ENCODE measurements at regions not wholly inside any gene's neighbourhood (a gene's known extent, or its start where the extent isn't known, plus 50 kb on each side); places are given as distances from the start of the nearest gene placed in this dataset.
A peak's percentile ranks its signal among the peaks of the same experiment; 100 is the strongest.

GRCh38 chr2:126971162-126971480 lies 72.4 kb downstream of the TEX51 start:
- ATAC-seq (no peak; a peak in 1 of 6 replicates), FAIRE-seq (no peak), DNase-seq (ENCODE audit: low read depth in 1 of 2, low spot score in 1 of 2) (no peak)
- POLR2A ChIA-PET = no interaction called here
- H3K9me3 ChIP-seq = no peaks in the 10 kb centered on the region
- 64% methylated on average over 14 of the region's 14 CpGs for WGBS (ENCODE audit: missing lambda C conversion rate)
- no peak overlapping the region for H3K27ac ChIP-seq
- CTCF ChIA-PET = interaction anchor here (1.0 to 2.8 kb wide), 11 partner anchors 15 to 82 kb away, joined by 3 to 16 read pairs (median 7); no protein-coding TSS in a partner anchor
- H3K4me1 ChIP-seq = 0 out of 3 replicates have a peak, but pooled peaks cover 3% of the 10 kb centered on the region
- H3K4me2 ChIP-seq = peak overlapping the region; percentile 100
- TF ChIP-seq PHF8 (IDR thresholded peaks at IDR 0.05; ENCODE audit: borderline replicate concordance, low read depth) (no peak), MYC (IDR thresholded peaks at IDR 0.05; ENCODE audit: borderline replicate concordance, low read length) (no peak), RAD21 (conservative IDR thresholded peaks at IDR 0.05 in 1 of 2, IDR thresholded peaks at IDR 0.05 in 1 of 2) (no peak), USF2 (IDR thresholded peaks at IDR 0.05) (no peak), ZFP36 (IDR thresholded peaks at IDR 0.05; ENCODE audit: borderline replicate concordance, partially characterized antibody) (no peak), CBX8 (IDR thresholded peaks at IDR 0.05) (no peak), ELK1 (IDR thresholded peaks at IDR 0.05; ENCODE audit: low read depth, low read length) (no peak), HES2 (IDR thresholded peaks at IDR 0.05) (no peak), BCL3 (IDR thresholded peaks at IDR 0.05) (no peak), BHLHE40 (IDR thresholded peaks at IDR 0.05; ENCODE audit: low read depth, low read length) (no peak), SMC3 (IDR thresholded peaks at IDR 0.05) (no peak), FOSB (CRISPR knock-in tag; IDR thresholded peaks at IDR 0.05) (no peak)
- H3K4me3 ChIP-seq = no peak overlapping the region; the same call in 1 of the 3 replicates

GRCh38 chr2:126971481-126972278 lies 73.0 kb downstream of the TEX51 start:
- 2% methylated on average over 20 of the region's 43 CpGs for WGBS (ENCODE audit: missing lambda C conversion rate)
- CTCF ChIA-PET = interaction anchor here (0.6 to 2.8 kb wide), 31 partner anchors 10 to 1561 kb away, joined by 3 to 16 read pairs (median 4); no protein-coding TSS in a partner anchor
- POLR2A ChIA-PET = interaction anchor here (0.6 kb wide), 1 partner anchor 194 kb away, joined by 5 read pairs; no protein-coding TSS in a partner anchor
- peak; percentile 75 for TF ChIP-seq SMC3 (IDR thresholded peaks at IDR 0.05)
- TF ChIP-seq FOSL2 (IDR thresholded peaks at IDR 0.05) = no peak
- no peak for TF ChIP-seq FOSL2 (CRISPR knock-in tag; IDR thresholded peaks at IDR 0.05)
- TF ChIP-seq RAD21 (conservative IDR thresholded peaks at IDR 0.05 in 1 of 2, IDR thresholded peaks at IDR 0.05 in 1 of 2) = peak; percentile 87 to 89
- no peak for TF ChIP-seq POLR2AphosphoS2 (conservative IDR thresholded peaks at IDR 0.05; ENCODE audit: low read length)
- TF ChIP-seq RFX5 (IDR thresholded peaks at IDR 0.05) = no peak
- no peak for TF ChIP-seq USF2 (IDR thresholded peaks at IDR 0.05)
- no peak for TF ChIP-seq EHF (CRISPR knock-in tag; IDR thresholded peaks at IDR 0.05)
- TF ChIP-seq CTCF (IDR thresholded peaks at IDR 0.05) = peak; percentile 75
- peak; percentile 37; the same call in 1 of the 2 replicates for TF ChIP-seq MAX (IDR thresholded peaks at IDR 0.05)
- H3K9me3 ChIP-seq = no peaks in the 10 kb centered on the region
- peak overlapping the region; percentile 63 to 78; a peak in 5 of 6 replicates for H3K27ac ChIP-seq
- ATAC-seq (peak; percentile 81 to 94), FAIRE-seq (no peak), DNase-seq (ENCODE audit: low read depth in 1 of 2, low spot score in 1 of 2) (peak; percentile 61 to 69)
- H3K4me2 ChIP-seq = peak overlapping the region; percentile 100
- H3K4me1 ChIP-seq = 0 out of 3 replicates have a peak, but pooled peaks cover 3% of the 10 kb centered on the region
- H3K4me3 ChIP-seq = peak overlapping the region; percentile 49

All from A549 (cell line).